ENCODE measurements at regions not wholly inside any gene's neighbourhood (a gene's known extent, or its start where the extent isn't known, plus 50 kb on each side); places are given as distances from the start of the nearest gene placed in this dataset.

GRCh38 chr15:79164043-79164442 lies 73.5 kb upstream of the RASGRF1 start:
- H3K4me1 ChIP-seq, result no peaks in the 10 kb centered on the region
- H3K4me3 ChIP-seq, result no peak overlapping the region
- H3K36me3 ChIP-seq, result no peaks in the 10 kb centered on the region
- H3K27ac ChIP-seq, result no peak overlapping the region
- TF ChIP-seq CTCF (IDR thresholded peaks at IDR 0.05) (no peak), POLR2A (IDR thresholded peaks at IDR 0.05) (no peak)
- H3K9me3 ChIP-seq, result no peaks in the 10 kb centered on the region
- H3K27me3 ChIP-seq, result no peaks in the 10 kb centered on the region
- intact Hi-C loops (cut with DNase I; ENCODE audit: low total_unique reads), result no loop called here
- DNase-seq, result no peak

GRCh38 chr15:79163395-79163794 lies 72.8 kb upstream of the RASGRF1 start:
- intact Hi-C loops (cut with DNase I; ENCODE audit: low total_unique reads), result no loop called here
- no peak for DNase-seq
- Histone ChIP-seq H3K36me3 (no peaks in the 10 kb centered on the region), H3K27ac (no peak overlapping the region), H3K4me1 (no peaks in the 10 kb centered on the region), H3K9me3 (no peaks in the 10 kb centered on the region), H3K27me3 (no peaks in the 10 kb centered on the region), H3K4me3 (no peak overlapping the region)
- no peak for TF ChIP-seq POLR2A (IDR thresholded peaks at IDR 0.05)
- no peak for TF ChIP-seq CTCF (IDR thresholded peaks at IDR 0.05)

- TF ChIP-seq CTCF (IDR thresholded peaks at IDR 0.05) (no peak), POLR2A (IDR thresholded peaks at IDR 0.05) (no peak)
- DNase-seq, result no peak
- intact Hi-C loops (cut with DNase I; ENCODE audit: low total_unique reads), result no loop called here
Measured at GRCh38 chr15:79161837-79162508, 71.4 kb upstream of the RASGRF1 start.

GRCh38 chr15:79160211-79160610 lies 69.6 kb upstream of the RASGRF1 start:
- DNase-seq, result no peak
- no peaks in the 10 kb centered on the region for H3K9me3 ChIP-seq
- no peaks in the 10 kb centered on the region for H3K27me3 ChIP-seq
- no peaks in the 10 kb centered on the region for H3K36me3 ChIP-seq
- no peak overlapping the region for H3K27ac ChIP-seq
- H3K4me3 ChIP-seq, result no peak overlapping the region
- intact Hi-C loops (cut with DNase I; ENCODE audit: low total_unique reads), result no loop called here
- TF ChIP-seq CTCF (IDR thresholded peaks at IDR 0.05) (no peak), POLR2A (IDR thresholded peaks at IDR 0.05) (no peak)
- H3K4me1 ChIP-seq, result no peaks in the 10 kb centered on the region

More at GRCh38 chr15:79161837-79162508, 71.4 kb upstream of the RASGRF1 start:
- Histone ChIP-seq H3K9me3 (no peaks in the 10 kb centered on the region), H3K27me3 (no peaks in the 10 kb centered on the region), H3K4me1 (no peaks in the 10 kb centered on the region), H3K36me3 (no peaks in the 10 kb centered on the region), H3K27ac (no peak overlapping the region), H3K4me3 (no peak overlapping the region)

GRCh38 chr15:79157631-79158592 lies 67.3 kb upstream of the RASGRF1 start:
- no peak for TF ChIP-seq CTCF (IDR thresholded peaks at IDR 0.05)
- no peak for TF ChIP-seq POLR2A (IDR thresholded peaks at IDR 0.05)
- H3K4me1 ChIP-seq, result no peaks in the 10 kb centered on the region
- intact Hi-C loops (cut with DNase I; ENCODE audit: low total_unique reads), result no loop called here
- H3K36me3 ChIP-seq, result no peaks in the 10 kb centered on the region
- H3K4me3 ChIP-seq, result no peak overlapping the region
- no peak overlapping the region for H3K27ac ChIP-seq
- H3K27me3 ChIP-seq, result no peaks in the 10 kb centered on the region
- no peak for DNase-seq
- no peaks in the 10 kb centered on the region for H3K9me3 ChIP-seq

Data from uterus (tissue), 3 donors.